Smooth muscle cell (in vitro differentiated cells): ENCODE measurements at regions not wholly inside any gene's neighbourhood (a gene's known extent, or its start where the extent isn't known, plus 50 kb on each side); places are given as distances from the start of the nearest gene placed in this dataset.

Experiments
- DNase-seq: peaks from one replicate; lab custom pipeline; 2025; ENCODE audit not compliant: unreplicated experiment; lab: John Stamatoyannopoulos, UW
- H2AFZ ChIP-seq: fragments of 200-600 bp; sonication (generic); 2 replicates; pipeline ENCODE4 v1.6.0; 2016; ENCODE audit warnings: antibody characterized with exemption, low read depth, mild to moderate bottlenecking
- H3F3A ChIP-seq: fragments of 200-600 bp; sonication (generic); 2 replicates; pipeline ENCODE4 v1.6.0; 2017; ENCODE audit warnings: antibody characterized with exemption, low read depth
- H3K27ac ChIP-seq: fragments of 200-600 bp; sonication (generic); 2 replicates; pipeline ENCODE4 v1.5.1; 2016; ENCODE audit warnings: low read depth, mild to moderate bottlenecking
- H3K27me3 ChIP-seq: fragments of 200-600 bp; sonication (generic); 2 replicates; pipeline ENCODE4 v1.6.1; 2016; ENCODE audit warnings: low read depth, mild to moderate bottlenecking
- H3K36me3 ChIP-seq: fragments of 200-600 bp; sonication (generic); 2 replicates; pipeline ENCODE4 v1.5.1; 2016; ENCODE audit warnings: low read depth
- H3K4me1 ChIP-seq: fragments of 200-600 bp; sonication (generic); 2 replicates; pipeline ENCODE4 v1.5.1; 2016; ENCODE audit warnings: low read depth
- H3K4me2 ChIP-seq: fragments of 200-600 bp; sonication (generic); 2 replicates; pipeline ENCODE4 v1.6.0; 2016; ENCODE audit warnings: mild to moderate bottlenecking
- H3K4me3 ChIP-seq: fragments of 200-600 bp; sonication (generic); 2 replicates; pipeline ENCODE4 v1.5.1; 2016; ENCODE audit warnings: mild to moderate bottlenecking
- H3K79me2 ChIP-seq: fragments of 200-600 bp; sonication (generic); 2 replicates; pipeline ENCODE4 v1.6.0; 2016; ENCODE audit warnings: low read depth, mild to moderate bottlenecking
- H3K9ac ChIP-seq: fragments of 200-600 bp; sonication (generic); 2 replicates; pipeline ENCODE4 v1.6.0; 2016; ENCODE audit warnings: low read depth
- H3K9me3 ChIP-seq: fragments of 200-600 bp; sonication (generic); replicated peaks from 2 replicates; pipeline ENCODE4 v1.5.1; 2016; ENCODE audit warnings: low read depth
- H4K20me1 ChIP-seq: fragments of 200-600 bp; sonication (generic); 2 replicates; pipeline ENCODE4 v1.6.0; 2016; ENCODE audit warnings: low read depth
- WGBS: methylation state at CpG from one replicate; pipeline ENCODE4 v1.1.7; 2016; ENCODE audit warnings: low lambda C conversion rate; 5-methylcytosine and 5-hydroxymethylcytosine counted together
- TF ChIP-seq, protein P1 (sequence below): fragments of 200-600 bp; sonication (generic); IDR thresholded peaks from 2 replicates; pipeline ENCODE4 v1.5.1; 2017; ENCODE audit warnings: borderline replicate concordance, mild to moderate bottlenecking, antibody characterized with exemption; ENCODE audit not compliant: insufficient read depth, poor library complexity, severe bottlenecking

DNA sequence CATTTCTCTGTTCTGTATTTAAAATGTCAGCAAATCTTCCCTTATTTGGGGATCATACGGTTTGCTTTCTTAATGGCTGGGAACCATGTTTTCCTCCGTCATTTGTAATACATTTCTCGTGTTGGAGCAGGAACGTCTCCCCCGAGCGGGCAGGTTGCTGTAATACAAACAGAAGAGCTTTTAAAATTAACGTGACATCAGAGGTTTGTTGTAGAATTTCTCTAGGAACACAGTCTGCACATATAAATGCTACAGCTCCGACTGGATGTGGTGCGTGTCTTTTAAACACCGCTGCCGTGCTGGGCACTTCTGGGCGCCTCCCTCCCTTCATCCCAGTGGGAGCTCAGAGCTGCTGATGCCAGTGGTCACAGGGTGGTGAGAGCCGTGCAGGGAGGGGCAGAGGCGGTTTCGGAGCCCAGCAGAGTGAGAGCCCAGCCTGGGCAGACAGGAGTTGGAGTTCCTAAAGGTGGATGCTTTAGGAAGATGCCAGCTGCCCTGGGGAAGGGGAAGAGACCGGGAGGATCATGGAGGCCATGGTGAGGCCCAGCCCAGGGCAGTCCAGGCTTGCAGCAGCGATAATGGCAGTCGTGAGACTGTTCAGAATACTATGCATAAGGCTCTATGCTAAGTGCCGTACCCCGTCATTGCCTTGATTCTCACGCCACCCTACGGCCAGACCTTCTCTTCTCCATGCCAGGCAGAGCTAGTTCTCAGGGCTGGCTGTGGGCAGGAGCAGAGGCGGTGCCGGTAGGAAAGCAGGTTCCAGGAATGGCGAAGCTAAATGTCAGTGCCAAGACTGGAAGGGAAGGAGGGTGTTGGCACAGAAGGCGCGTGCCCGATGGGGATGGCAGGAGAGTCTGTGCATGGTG lies 96.2 kb downstream of the GLRX3 start:
- H3K27me3 ChIP-seq, result no peaks in the 10 kb centered on the region
- H3K9me3 ChIP-seq, result no peaks in the 10 kb centered on the region
- H3K36me3 ChIP-seq, result no peaks in the 10 kb centered on the region
- H3K4me3 ChIP-seq, result no peak overlapping the region
- no peak overlapping the region for H3K4me2 ChIP-seq
- H3K79me2 ChIP-seq, result no peaks in the 10 kb centered on the region
- no peaks in the 10 kb centered on the region for H4K20me1 ChIP-seq
- DNase-seq, result no peak
- TF ChIP-seq, protein P1, sequence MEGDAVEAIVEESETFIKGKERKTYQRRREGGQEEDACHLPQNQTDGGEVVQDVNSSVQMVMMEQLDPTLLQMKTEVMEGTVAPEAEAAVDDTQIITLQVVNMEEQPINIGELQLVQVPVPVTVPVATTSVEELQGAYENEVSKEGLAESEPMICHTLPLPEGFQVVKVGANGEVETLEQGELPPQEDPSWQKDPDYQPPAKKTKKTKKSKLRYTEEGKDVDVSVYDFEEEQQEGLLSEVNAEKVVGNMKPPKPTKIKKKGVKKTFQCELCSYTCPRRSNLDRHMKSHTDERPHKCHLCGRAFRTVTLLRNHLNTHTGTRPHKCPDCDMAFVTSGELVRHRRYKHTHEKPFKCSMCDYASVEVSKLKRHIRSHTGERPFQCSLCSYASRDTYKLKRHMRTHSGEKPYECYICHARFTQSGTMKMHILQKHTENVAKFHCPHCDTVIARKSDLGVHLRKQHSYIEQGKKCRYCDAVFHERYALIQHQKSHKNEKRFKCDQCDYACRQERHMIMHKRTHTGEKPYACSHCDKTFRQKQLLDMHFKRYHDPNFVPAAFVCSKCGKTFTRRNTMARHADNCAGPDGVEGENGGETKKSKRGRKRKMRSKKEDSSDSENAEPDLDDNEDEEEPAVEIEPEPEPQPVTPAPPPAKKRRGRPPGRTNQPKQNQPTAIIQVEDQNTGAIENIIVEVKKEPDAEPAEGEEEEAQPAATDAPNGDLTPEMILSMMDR, result no peak
- H3K4me1 ChIP-seq, result no peaks in the 10 kb centered on the region
- no peaks in the 10 kb centered on the region for H3F3A ChIP-seq
- H3K27ac ChIP-seq, result no peak overlapping the region
- H2AFZ ChIP-seq, result no peak overlapping the region
- WGBS, result 93% methylated on average over 28 of the region's 28 CpGs
- H3K9ac ChIP-seq, result no peak overlapping the region

GRCh38 chr10:130233035-130233360 lies 96.8 kb downstream of the GLRX3 start:
- no peaks in the 10 kb centered on the region for H3K36me3 ChIP-seq
- DNase-seq, result no peak
- no peak overlapping the region for H3K4me3 ChIP-seq
- H3K4me2 ChIP-seq, result no peak overlapping the region
- 87% methylated on average over 14 of the region's 14 CpGs for WGBS
- H3K9ac ChIP-seq, result no peak overlapping the region
- H3K27ac ChIP-seq, result no peak overlapping the region
- no peaks in the 10 kb centered on the region for H3K4me1 ChIP-seq
- H2AFZ ChIP-seq, result no peak overlapping the region
- no peaks in the 10 kb centered on the region for H3K79me2 ChIP-seq
- no peaks in the 10 kb centered on the region for H3K9me3 ChIP-seq
- TF ChIP-seq, protein P1, result no peak
- no peaks in the 10 kb centered on the region for H3F3A ChIP-seq
- H3K27me3 ChIP-seq, result no peaks in the 10 kb centered on the region
- H4K20me1 ChIP-seq, result no peaks in the 10 kb centered on the region

DNA sequence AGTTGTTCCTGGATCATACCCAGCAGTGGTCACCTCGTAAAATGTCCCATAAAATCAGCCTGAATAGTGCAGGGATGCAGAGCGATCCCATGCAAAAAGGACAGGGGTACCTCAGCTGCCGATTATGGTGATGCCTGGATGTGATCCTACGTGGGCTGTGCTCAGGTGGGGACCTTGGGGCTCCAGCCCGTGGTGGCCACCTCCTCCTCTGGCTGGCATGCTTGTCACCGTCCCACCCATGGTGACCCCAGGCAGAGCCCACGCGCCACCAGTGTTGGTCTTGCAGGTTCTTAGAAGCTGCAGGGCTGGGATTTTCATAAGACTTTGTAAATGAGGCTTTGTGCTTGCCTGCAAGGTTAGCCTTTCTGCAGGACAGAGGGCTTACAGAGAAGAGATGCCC lies 97.2 kb downstream of the GLRX3 start:
- Histone ChIP-seq H4K20me1 (no peaks in the 10 kb centered on the region), H3K9ac (no peak overlapping the region), H3F3A (no peaks in the 10 kb centered on the region), H3K4me3 (no peak overlapping the region), H2AFZ (no peak overlapping the region), H3K79me2 (no peaks in the 10 kb centered on the region), H3K27ac (no peak overlapping the region), H3K27me3 (no peaks in the 10 kb centered on the region), H3K9me3 (no peaks in the 10 kb centered on the region), H3K36me3 (no peaks in the 10 kb centered on the region), H3K4me1 (no peaks in the 10 kb centered on the region), H3K4me2 (no peak overlapping the region)
- no peak for DNase-seq
- TF ChIP-seq, protein P1, result no peak
- 82% methylated on average over 8 of the region's 8 CpGs for WGBS
